Nephron (organoid): ENCODE measurements at regions not wholly inside any gene's neighbourhood (a gene's known extent, or its start where the extent isn't known, plus 50 kb on each side); places are given as distances from the start of the nearest gene placed in this dataset.

Source experiments
- H3K27ac Mint-ChIP-seq, 3 experiments: 2 replicates each; pipeline ENCODE4 v1.8.0; 2020; ENCODE audit warnings: mixed read lengths in 3 of 3, mild to moderate bottlenecking in 2 of 3, moderate library complexity in 1 of 3
- H3K27me3 Mint-ChIP-seq: 2 replicates; pipeline ENCODE4 v1.8.0; 2021; ENCODE audit warnings: low read depth, mild to moderate bottlenecking, moderate library complexity, mixed read lengths
- H3K36me3 Mint-ChIP-seq: 2 replicates; pipeline ENCODE4 v1.8.0; 2020; ENCODE audit warnings: low read depth, mixed read lengths
- H3K4me1 Mint-ChIP-seq: 2 replicates; pipeline ENCODE4 v1.8.0; 2020; ENCODE audit warnings: mixed read lengths
- H3K4me3 Mint-ChIP-seq, 3 experiments: 2 replicates each; pipeline ENCODE4 v1.8.0; 2020; ENCODE audit warnings: mild to moderate bottlenecking in 3 of 3, mixed read lengths in 3 of 3, moderate library complexity in 2 of 3
- H3K9me3 Mint-ChIP-seq: 2 replicates; pipeline ENCODE4 v1.8.0; 2020; ENCODE audit warnings: mixed read lengths
- TF ChIP-seq, protein P1 (sequence below), 3 experiments: fragments of 200-600 bp; sonication (generic); IDR thresholded peaks; one replicate each; pipeline ENCODE4 v1.5.0; 2021; ENCODE audit warnings: antibody characterized with exemption in 3 of 3; ENCODE audit not compliant: unreplicated experiment in 3 of 3

DNA sequence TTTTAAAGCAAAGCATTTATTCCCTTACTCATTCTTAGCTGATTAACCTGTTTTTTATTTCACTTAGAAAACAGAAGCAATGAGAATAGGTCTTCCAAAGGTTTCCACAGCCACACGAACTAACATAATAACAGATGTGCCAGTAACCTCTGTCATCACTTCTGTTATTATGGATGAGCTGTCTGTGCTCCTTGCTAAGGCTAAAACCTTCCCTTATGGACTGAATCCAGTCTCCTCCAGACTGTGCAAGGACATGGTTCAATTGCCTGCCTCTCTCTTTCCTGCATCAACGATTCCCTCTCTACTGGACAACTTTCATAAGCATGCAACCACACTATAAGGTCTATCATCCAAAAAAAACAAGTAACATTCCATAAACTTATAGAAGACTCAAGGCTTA lies 1446.2 kb downstream of the MAT2B start:
- TF ChIP-seq, protein P1, sequence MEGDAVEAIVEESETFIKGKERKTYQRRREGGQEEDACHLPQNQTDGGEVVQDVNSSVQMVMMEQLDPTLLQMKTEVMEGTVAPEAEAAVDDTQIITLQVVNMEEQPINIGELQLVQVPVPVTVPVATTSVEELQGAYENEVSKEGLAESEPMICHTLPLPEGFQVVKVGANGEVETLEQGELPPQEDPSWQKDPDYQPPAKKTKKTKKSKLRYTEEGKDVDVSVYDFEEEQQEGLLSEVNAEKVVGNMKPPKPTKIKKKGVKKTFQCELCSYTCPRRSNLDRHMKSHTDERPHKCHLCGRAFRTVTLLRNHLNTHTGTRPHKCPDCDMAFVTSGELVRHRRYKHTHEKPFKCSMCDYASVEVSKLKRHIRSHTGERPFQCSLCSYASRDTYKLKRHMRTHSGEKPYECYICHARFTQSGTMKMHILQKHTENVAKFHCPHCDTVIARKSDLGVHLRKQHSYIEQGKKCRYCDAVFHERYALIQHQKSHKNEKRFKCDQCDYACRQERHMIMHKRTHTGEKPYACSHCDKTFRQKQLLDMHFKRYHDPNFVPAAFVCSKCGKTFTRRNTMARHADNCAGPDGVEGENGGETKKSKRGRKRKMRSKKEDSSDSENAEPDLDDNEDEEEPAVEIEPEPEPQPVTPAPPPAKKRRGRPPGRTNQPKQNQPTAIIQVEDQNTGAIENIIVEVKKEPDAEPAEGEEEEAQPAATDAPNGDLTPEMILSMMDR (IDR thresholded peaks at IDR 0.05; ENCODE audit: unreplicated experiment in 3 of 3), result no peak
- no peak overlapping the region for H3K4me3 Mint-ChIP-seq
- peaks cover 7% of the 10 kb centered on the region for H3K9me3 Mint-ChIP-seq
- no peaks in the 10 kb centered on the region for H3K4me1 Mint-ChIP-seq
- H3K27ac Mint-ChIP-seq, result no peak overlapping the region
- no peaks in the 10 kb centered on the region for H3K27me3 Mint-ChIP-seq
- H3K36me3 Mint-ChIP-seq, result no peaks in the 10 kb centered on the region

DNA sequence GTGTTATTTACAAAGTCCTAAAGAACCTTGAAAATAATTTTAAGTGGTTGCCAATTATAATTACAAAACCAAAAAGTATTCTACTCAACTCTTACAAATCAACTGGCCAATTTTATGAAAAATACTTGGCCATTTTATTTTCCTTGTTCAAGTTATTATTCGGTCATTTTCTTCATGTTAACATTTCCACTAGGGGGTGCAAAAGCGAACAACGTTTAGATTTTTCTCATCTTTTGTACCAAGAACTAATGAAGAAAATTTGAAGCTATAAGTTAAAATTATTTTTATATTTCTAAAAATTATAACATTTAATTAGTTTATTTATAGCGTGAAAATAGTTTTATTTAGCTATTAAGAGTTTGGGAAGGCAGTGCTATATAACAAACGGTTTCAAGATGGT lies 1453.3 kb downstream of the MAT2B start:
- H3K9me3 Mint-ChIP-seq, result peaks cover 7% of the 10 kb centered on the region
- H3K4me1 Mint-ChIP-seq, result no peaks in the 10 kb centered on the region
- no peaks in the 10 kb centered on the region for H3K36me3 Mint-ChIP-seq
- no peaks in the 10 kb centered on the region for H3K27me3 Mint-ChIP-seq
- H3K27ac Mint-ChIP-seq, result no peak overlapping the region
- no peak overlapping the region for H3K4me3 Mint-ChIP-seq
- TF ChIP-seq, protein P1 (IDR thresholded peaks at IDR 0.05; ENCODE audit: unreplicated experiment in 3 of 3), result no peak

GRCh38 chr5:164959761-164960160 lies 1454.3 kb downstream of the MAT2B start:
- H3K27me3 Mint-ChIP-seq, result no peaks in the 10 kb centered on the region
- no peaks in the 10 kb centered on the region for H3K4me1 Mint-ChIP-seq
- TF ChIP-seq, protein P1 (IDR thresholded peaks at IDR 0.05; ENCODE audit: unreplicated experiment in 3 of 3), result no peak
- H3K36me3 Mint-ChIP-seq, result no peaks in the 10 kb centered on the region
- no peaks in the 10 kb centered on the region for H3K9me3 Mint-ChIP-seq
- no peak overlapping the region for H3K4me3 Mint-ChIP-seq
- no peak overlapping the region for H3K27ac Mint-ChIP-seq

DNA sequence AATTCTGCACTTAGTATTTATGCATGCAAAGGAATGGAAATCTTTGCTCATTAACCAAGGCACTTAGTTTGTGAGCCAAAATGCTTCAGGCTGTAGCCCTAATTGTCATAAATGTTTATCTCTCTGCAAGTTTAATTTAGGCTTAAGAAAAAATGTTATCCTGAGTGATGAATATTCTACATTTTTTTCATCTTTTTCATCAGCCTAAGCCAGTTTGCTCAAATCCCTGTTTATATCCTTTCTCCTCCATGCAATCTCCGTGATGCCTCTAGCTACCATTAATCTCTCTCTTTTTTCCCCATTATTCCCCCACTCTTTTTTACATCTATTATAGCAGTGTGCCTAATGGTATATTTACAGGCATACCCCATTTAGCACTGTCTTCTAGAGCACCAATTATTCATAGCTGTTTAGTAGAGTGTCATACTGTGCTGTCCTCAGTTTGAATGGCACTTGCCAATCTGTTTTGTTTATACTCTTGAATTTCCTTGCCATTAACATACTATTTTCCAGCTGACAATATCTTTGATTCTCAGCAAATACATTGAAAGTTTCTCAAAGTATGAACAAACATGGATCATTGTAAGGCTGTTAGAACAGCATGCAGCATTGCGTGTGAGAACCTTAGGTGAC lies 1457.0 kb downstream of the MAT2B start:
- TF ChIP-seq, protein P1 (IDR thresholded peaks at IDR 0.05; ENCODE audit: unreplicated experiment in 3 of 3), result no peak
- H3K4me1 Mint-ChIP-seq, result no peaks in the 10 kb centered on the region
- no peak overlapping the region for H3K4me3 Mint-ChIP-seq
- H3K36me3 Mint-ChIP-seq, result no peaks in the 10 kb centered on the region
- no peak overlapping the region for H3K27ac Mint-ChIP-seq
- H3K27me3 Mint-ChIP-seq, result no peaks in the 10 kb centered on the region
- H3K9me3 Mint-ChIP-seq, result no peaks in the 10 kb centered on the region

GRCh38 chr5:164966611-164967010 lies 1461.2 kb downstream of the MAT2B start:
- Mint-ChIP-seq H3K27me3 (no peaks in the 10 kb centered on the region), H3K4me3 (no peak overlapping the region), H3K4me1 (no peaks in the 10 kb centered on the region), H3K27ac (no peak overlapping the region), H3K36me3 (no peaks in the 10 kb centered on the region), H3K9me3 (peaks cover 2% of the 10 kb centered on the region)
- TF ChIP-seq, protein P1 (IDR thresholded peaks at IDR 0.05; ENCODE audit: unreplicated experiment in 3 of 3), result no peak

DNA sequence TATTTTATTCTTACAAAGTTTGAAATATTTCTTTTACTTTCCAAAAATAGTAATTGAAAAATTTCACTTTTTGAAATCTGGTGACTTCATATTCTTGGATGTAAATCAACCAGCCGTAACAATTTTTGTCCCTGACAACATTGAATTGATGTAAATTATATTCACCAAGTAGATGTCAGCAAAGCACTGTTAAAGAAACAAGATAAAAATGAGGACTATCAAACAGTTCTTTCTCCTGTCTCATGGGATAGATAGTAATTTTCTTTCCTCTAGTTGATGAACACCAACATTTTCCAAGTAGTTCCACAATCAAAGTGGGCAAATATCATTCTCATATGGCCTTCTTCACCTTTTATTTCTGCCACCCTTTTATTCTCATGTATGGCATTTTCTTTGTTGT lies 1461.9 kb downstream of the MAT2B start:
- TF ChIP-seq, protein P1 (IDR thresholded peaks at IDR 0.05; ENCODE audit: unreplicated experiment in 3 of 3), result no peak
- H3K9me3 Mint-ChIP-seq, result peaks cover 2% of the 10 kb centered on the region
- H3K36me3 Mint-ChIP-seq, result no peaks in the 10 kb centered on the region
- no peaks in the 10 kb centered on the region for H3K4me1 Mint-ChIP-seq
- H3K27ac Mint-ChIP-seq, result no peak overlapping the region
- H3K4me3 Mint-ChIP-seq, result no peak overlapping the region
- no peaks in the 10 kb centered on the region for H3K27me3 Mint-ChIP-seq
